Ramos (cell line): ENCODE measurements at regions not wholly inside any gene's neighbourhood (a gene's known extent, or its start where the extent isn't known, plus 50 kb on each side); places are given as distances from the start of the nearest gene placed in this dataset.

ENCODE experiments used
- in situ Hi-C: fragments of 300-500 bp; cut with MboI; formaldehyde crosslinking; loops from one replicate; pipeline ENCODE4 v1.14.3; 2022; ENCODE audit warnings: low sequenced_read_pairs; ENCODE audit not compliant: unreplicated experiment

- in situ Hi-C loops, result no loop called here
Measured at GRCh38 chr2:66057844-66058243, 377.1 kb upstream of the MEIS1 start.

GRCh38 chr2:66050392-66050791 is 384.5 kb upstream of the MEIS1 start:
- in situ Hi-C loops, result no loop called here

- in situ Hi-C loops, result no loop called here
Measured at GRCh38 chr2:66048667-66049066, 386.3 kb upstream of the MEIS1 start.

- in situ Hi-C loops, result no loop called here
Measured at GRCh38 chr2:66041902-66042657, 392.8 kb upstream of the MEIS1 start.

- in situ Hi-C loops, result no loop called here
Measured at GRCh38 chr2:66036948-66037347, 398.0 kb upstream of the MEIS1 start.

- in situ Hi-C loops, result no loop called here
Measured at GRCh38 chr2:66034467-66034866, 400.5 kb upstream of the MEIS1 start.

- in situ Hi-C loops, result no loop called here
Measured at GRCh38 chr2:66032226-66032775, 402.6 kb upstream of the MEIS1 start.

GRCh38 chr2:66031236-66031635 is 403.7 kb upstream of the MEIS1 start:
- in situ Hi-C loops, result no loop called here

GRCh38 chr2:66030553-66030952 is 404.4 kb upstream of the MEIS1 start:
- in situ Hi-C loops, result no loop called here

- in situ Hi-C loops, result no loop called here
Measured at GRCh38 chr2:66024391-66024790, 410.5 kb upstream of the MEIS1 start.

- in situ Hi-C loops, result no loop called here
Measured at GRCh38 chr2:66021296-66021695, 413.6 kb upstream of the MEIS1 start.

- in situ Hi-C loops, result no loop called here
Measured at GRCh38 chr2:66017763-66018162, 417.2 kb upstream of the MEIS1 start.

GRCh38 chr2:66014450-66014849 is 420.5 kb upstream of the MEIS1 start:
- in situ Hi-C loops, result no loop called here

- in situ Hi-C loops, result no loop called here
Measured at GRCh38 chr2:66013456-66013855, 421.5 kb upstream of the MEIS1 start.

GRCh38 chr2:66003931-66004330 is 431.0 kb upstream of the MEIS1 start:
- in situ Hi-C loops, result no loop called here

- in situ Hi-C loops, result no loop called here
Measured at GRCh38 chr2:66001538-66001937, 433.4 kb upstream of the MEIS1 start.

GRCh38 chr2:66000901-66001300 is 434.0 kb upstream of the MEIS1 start:
- in situ Hi-C loops, result no loop called here

GRCh38 chr2:65999796-66000195 is 435.1 kb upstream of the MEIS1 start:
- in situ Hi-C loops, result no loop called here

- in situ Hi-C loops, result no loop called here
Measured at GRCh38 chr2:65999103-65999502, 435.8 kb upstream of the MEIS1 start.

GRCh38 chr2:65997961-65998360 is 437.0 kb upstream of the MEIS1 start:
- in situ Hi-C loops, result no loop called here

- in situ Hi-C loops, result no loop called here
Measured at GRCh38 chr2:65992198-65992554, 442.7 kb upstream of the MEIS1 start.
